HL-60 (cell line): ENCODE measurements at regions not wholly inside any gene's neighbourhood (a gene's known extent, or its start where the extent isn't known, plus 50 kb on each side); places are given as distances from the start of the nearest gene placed in this dataset.

Source experiments
- CTCF ChIP-seq: IDR thresholded peaks from one replicate; pipeline ENCODE4 v1.5.1; 2011; ENCODE audit warnings: low read length, control low read depth, inconsistent platforms; ENCODE audit not compliant: insufficient read depth
- GABPA ChIP-seq: IDR thresholded peaks from 2 replicates; pipeline ENCODE4 v1.6.1; 2012; ENCODE audit warnings: low read depth
- POLR2AphosphoS5 ChIP-seq: IDR thresholded peaks from 2 replicates; pipeline ENCODE4 v1.6.1; 2012; ENCODE audit warnings: low read depth
- REST ChIP-seq: IDR thresholded peaks from 2 replicates; pipeline ENCODE4 v1.6.1; 2012; ENCODE audit warnings: low read depth; ENCODE audit not compliant: insufficient replicate concordance
- SPI1 ChIP-seq: IDR thresholded peaks from 2 replicates; pipeline ENCODE4 v1.6.1; 2012; ENCODE audit warnings: low read depth, mild to moderate bottlenecking, borderline replicate concordance

- no peak for TF ChIP-seq CTCF
- TF ChIP-seq POLR2AphosphoS5 = no peak
- no peak for TF ChIP-seq GABPA
- TF ChIP-seq REST = no peak
- no peak for TF ChIP-seq SPI1
These were observed 62.9 kb upstream of the PTPN1 start for GRCh38 chr20:50447102-50447804.
